ENCODE measurements at regions not wholly inside any gene's neighbourhood (a gene's known extent, or its start where the extent isn't known, plus 50 kb on each side); places are given as distances from the start of the nearest gene placed in this dataset.

DNA sequence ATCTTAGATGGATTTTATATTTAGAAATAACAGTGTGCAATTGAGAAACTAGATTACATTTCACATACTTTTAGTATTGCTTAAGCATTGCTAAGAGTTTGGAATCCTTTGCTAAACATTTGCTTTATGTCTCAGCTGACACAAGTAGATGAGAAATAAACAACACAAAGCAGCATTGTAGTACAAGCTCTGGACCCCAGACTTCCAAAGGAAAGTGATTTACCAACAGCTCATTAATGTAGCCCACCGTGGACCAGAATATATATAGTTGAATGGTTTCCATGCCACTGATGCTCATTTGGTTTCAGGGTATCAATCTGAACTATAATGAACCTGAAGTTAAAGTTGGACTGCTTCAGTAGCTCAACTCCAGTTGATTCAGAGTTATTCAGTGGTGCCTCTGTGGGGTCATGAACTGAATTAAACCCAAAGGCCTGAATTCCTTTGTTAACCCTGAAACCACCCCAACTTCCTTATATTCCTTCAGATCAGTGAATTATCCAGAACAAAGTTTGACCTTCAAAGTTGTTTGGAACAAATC, 132.1 kb upstream of the NEIL3 start:
- intact Hi-C loops (cut with micrococcal nuclease; ENCODE audit: unreplicated experiment) = no loop called here
- no peak overlapping the region for H3K4me3 ChIP-seq (replicated peaks in 1 of 3; ENCODE audit: insufficient read depth in 1 of 3, low read depth in 2 of 3, low read length in 3 of 3)
- no peaks in the 10 kb centered on the region for H3K4me1 ChIP-seq (ENCODE audit: insufficient read depth, low read length)
- H3K4me2 ChIP-seq (ENCODE audit: low read depth, low read length) = no peak overlapping the region
- H2AFZ ChIP-seq (ENCODE audit: low read length) = no peak overlapping the region
- 13% methylated on average over 1 of the region's 1 CpG for WGBS (ENCODE audit: low lambda C conversion rate)
- no peak for TF ChIP-seq SOX5 (CRISPR knock-in tag; IDR thresholded peaks at IDR 0.05; ENCODE audit: borderline replicate concordance)
- no peak for TF ChIP-seq ZNF850 (CRISPR knock-in tag; conservative IDR thresholded peaks at IDR 0.05)
- no peak for TF ChIP-seq AKAP8 (CRISPR knock-in tag; IDR thresholded peaks at IDR 0.05)
- no peak for TF ChIP-seq ZNF460 (CRISPR knock-in tag; IDR thresholded peaks at IDR 0.05; ENCODE audit: borderline replicate concordance)
- TF ChIP-seq HDAC6 (IDR thresholded peaks at IDR 0.05; ENCODE audit: low read depth, low read length) = no peak
- TF ChIP-seq ZNF619 (CRISPR knock-in tag; IDR thresholded peaks at IDR 0.05) = no peak
- TF ChIP-seq, protein P1, sequence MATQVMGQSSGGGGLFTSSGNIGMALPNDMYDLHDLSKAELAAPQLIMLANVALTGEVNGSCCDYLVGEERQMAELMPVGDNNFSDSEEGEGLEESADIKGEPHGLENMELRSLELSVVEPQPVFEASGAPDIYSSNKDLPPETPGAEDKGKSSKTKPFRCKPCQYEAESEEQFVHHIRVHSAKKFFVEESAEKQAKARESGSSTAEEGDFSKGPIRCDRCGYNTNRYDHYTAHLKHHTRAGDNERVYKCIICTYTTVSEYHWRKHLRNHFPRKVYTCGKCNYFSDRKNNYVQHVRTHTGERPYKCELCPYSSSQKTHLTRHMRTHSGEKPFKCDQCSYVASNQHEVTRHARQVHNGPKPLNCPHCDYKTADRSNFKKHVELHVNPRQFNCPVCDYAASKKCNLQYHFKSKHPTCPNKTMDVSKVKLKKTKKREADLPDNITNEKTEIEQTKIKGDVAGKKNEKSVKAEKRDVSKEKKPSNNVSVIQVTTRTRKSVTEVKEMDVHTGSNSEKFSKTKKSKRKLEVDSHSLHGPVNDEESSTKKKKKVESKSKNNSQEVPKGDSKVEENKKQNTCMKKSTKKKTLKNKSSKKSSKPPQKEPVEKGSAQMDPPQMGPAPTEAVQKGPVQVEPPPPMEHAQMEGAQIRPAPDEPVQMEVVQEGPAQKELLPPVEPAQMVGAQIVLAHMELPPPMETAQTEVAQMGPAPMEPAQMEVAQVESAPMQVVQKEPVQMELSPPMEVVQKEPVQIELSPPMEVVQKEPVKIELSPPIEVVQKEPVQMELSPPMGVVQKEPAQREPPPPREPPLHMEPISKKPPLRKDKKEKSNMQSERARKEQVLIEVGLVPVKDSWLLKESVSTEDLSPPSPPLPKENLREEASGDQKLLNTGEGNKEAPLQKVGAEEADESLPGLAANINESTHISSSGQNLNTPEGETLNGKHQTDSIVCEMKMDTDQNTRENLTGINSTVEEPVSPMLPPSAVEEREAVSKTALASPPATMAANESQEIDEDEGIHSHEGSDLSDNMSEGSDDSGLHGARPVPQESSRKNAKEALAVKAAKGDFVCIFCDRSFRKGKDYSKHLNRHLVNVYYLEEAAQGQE (IDR thresholded peaks at IDR 0.05; ENCODE audit: borderline replicate concordance in 1 of 2, low read depth in 1 of 2, low read length in 2 of 2) = no peak
- TF ChIP-seq, protein P2, sequence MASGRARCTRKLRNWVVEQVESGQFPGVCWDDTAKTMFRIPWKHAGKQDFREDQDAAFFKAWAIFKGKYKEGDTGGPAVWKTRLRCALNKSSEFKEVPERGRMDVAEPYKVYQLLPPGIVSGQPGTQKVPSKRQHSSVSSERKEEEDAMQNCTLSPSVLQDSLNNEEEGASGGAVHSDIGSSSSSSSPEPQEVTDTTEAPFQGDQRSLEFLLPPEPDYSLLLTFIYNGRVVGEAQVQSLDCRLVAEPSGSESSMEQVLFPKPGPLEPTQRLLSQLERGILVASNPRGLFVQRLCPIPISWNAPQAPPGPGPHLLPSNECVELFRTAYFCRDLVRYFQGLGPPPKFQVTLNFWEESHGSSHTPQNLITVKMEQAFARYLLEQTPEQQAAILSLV (CRISPR knock-in tag; IDR thresholded peaks at IDR 0.05; ENCODE audit: borderline replicate concordance) = no peak
- no peak for TF ChIP-seq ZNF101 (CRISPR knock-in tag; IDR thresholded peaks at IDR 0.05; ENCODE audit: borderline replicate concordance, low read depth)
- no peak for TF ChIP-seq ZNF431 (CRISPR knock-in tag; IDR thresholded peaks at IDR 0.05; ENCODE audit: borderline replicate concordance, low read depth)
- no peak overlapping the region for H3K9ac ChIP-seq (ENCODE audit: insufficient read depth, low read depth, low read length)
- ATAC-seq = no peak
- H4K20me1 ChIP-seq (ENCODE audit: insufficient read depth, low read length) = no peaks in the 10 kb centered on the region
- H3K9me3 ChIP-seq (ENCODE audit: low read length) = no peaks in the 10 kb centered on the region
- H3K27me3 ChIP-seq (ENCODE audit: control insufficient read depth in 1 of 2, insufficient read depth in 2 of 2, low read length in 2 of 2) = no peaks in the 10 kb centered on the region
- ChIA-PET POLR2A (no interaction called here), CTCF (ENCODE audit: low intra/inter-chr PET ratio, low total read pairs) (no interaction called here)
- no TSS peak for BruUV-seq (replicated peaks)
- H3K36me3 ChIP-seq (replicated peaks in 1 of 2; ENCODE audit: control insufficient read depth in 1 of 2, insufficient read depth in 2 of 2, low read length in 2 of 2) = no peaks in the 10 kb centered on the region
- no peak overlapping the region for H3K27ac ChIP-seq (ENCODE audit: extremely low read length, insufficient read depth, low read length)
- no peak for DNase-seq (ENCODE audit: low spot score)
- in situ Hi-C loops (cut with HindIII; ENCODE audit: extremely low pct_ligation_motif_present, low pct_unique_long_range_greater_than_20kb) = no loop called here
- no peaks in the 10 kb centered on the region for H3K79me2 ChIP-seq (ENCODE audit: insufficient read depth, low read length)
- no peak for FAIRE-seq
